GM12891 (cell line): ENCODE measurements at regions not wholly inside any gene's neighbourhood (a gene's known extent, or its start where the extent isn't known, plus 50 kb on each side); places are given as distances from the start of the nearest gene placed in this dataset.

Source experiments
- POLR2A ChIP-seq: IDR thresholded peaks from 2 replicates; pipeline ENCODE4 v1.6.1; 2011; ENCODE audit warnings: low read depth, low read length, control low read depth
- POLR2AphosphoS5 ChIP-seq: IDR thresholded peaks from 2 replicates; pipeline ENCODE4 v1.6.1; 2011; ENCODE audit warnings: low read depth, low read length, control low read depth
- POU2F2 ChIP-seq: IDR thresholded peaks from 2 replicates; pipeline ENCODE4 v1.6.1; 2011; ENCODE audit warnings: low read depth, mild to moderate bottlenecking, control low read depth, low read length, moderate library complexity
- SPI1 ChIP-seq: IDR thresholded peaks from 2 replicates; pipeline ENCODE4 v1.6.1; 2011; ENCODE audit warnings: low read depth, low read length, control low read depth
- TAF1 ChIP-seq: IDR thresholded peaks from 2 replicates; pipeline ENCODE4 v1.6.1; 2011; ENCODE audit warnings: low read depth, low read length, control low read depth

DNA sequence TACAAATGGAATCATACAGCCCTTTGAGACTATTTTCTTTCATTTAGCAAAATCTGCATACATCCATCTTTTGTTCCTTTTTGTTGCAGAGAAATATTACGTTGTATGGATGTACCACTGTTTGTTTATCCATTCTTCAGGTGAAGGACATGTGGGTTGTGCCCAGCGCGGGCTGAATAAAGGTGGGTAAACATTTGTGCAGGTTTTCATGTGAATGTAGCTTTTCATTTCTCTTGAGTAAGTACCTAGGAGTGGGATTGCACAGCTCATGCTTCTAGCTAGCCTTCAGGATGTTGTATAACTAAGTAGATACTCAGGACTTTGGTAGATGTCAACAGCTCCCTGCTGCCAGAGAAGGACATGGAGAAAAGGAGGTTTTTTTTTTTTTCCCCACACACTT lies 50.6 kb upstream of the SPRED2 start:
- TF ChIP-seq SPI1 = no peak
- no peak for TF ChIP-seq POLR2AphosphoS5
- TF ChIP-seq POLR2A = no peak
- TF ChIP-seq TAF1 = no peak
- TF ChIP-seq POU2F2 = no peak
